Kidney (tissue), 13 donors: ENCODE measurements at regions not wholly inside any gene's neighbourhood (a gene's known extent, or its start where the extent isn't known, plus 50 kb on each side); places are given as distances from the start of the nearest gene placed in this dataset.

Experiments
- DNase-seq, 5 donors: peaks; one replicate each; pipeline ENCODE4 v3.0.0-alpha.2; 2013 to 2020
- FAIRE-seq: peaks from 2 replicates; lab custom pipeline; 2012; peaks lifted over from hg19 to GRCh38; lab: Jason Lieb, UNC
- H3K27ac ChIP-seq, 2 donors: one replicate each; pipeline ENCODE4 v1.7.0; 2013; ENCODE audit warnings: low read depth in 2 of 2, low read length in 2 of 2, inconsistent platforms in 1 of 2
- H3K27me3 ChIP-seq: one replicate; pipeline ENCODE4 v1.7.1; 2013; ENCODE audit warnings: low read length, inconsistent platforms; ENCODE audit not compliant: control insufficient read depth, insufficient read depth
- H3K36me3 ChIP-seq, 3 donors: one replicate each; pipeline versions ENCODE4 v1.7.0 to v1.7.1; 2013; ENCODE audit warnings: low read length in 3 of 3, control low read depth in 1 of 3, inconsistent platforms in 1 of 3; ENCODE audit not compliant: insufficient read depth in 3 of 3, control insufficient read depth in 2 of 3
- H3K4me1 ChIP-seq, 3 donors: one replicate each; pipeline versions ENCODE4 v1.7.0 to v1.7.1; 2013; ENCODE audit warnings: low read length in 3 of 3, inconsistent platforms in 1 of 3, low read depth in 1 of 3; ENCODE audit not compliant: control insufficient read depth in 2 of 3, insufficient read depth in 2 of 3
- H3K4me3 ChIP-seq, 3 donors: one replicate each; pipeline versions ENCODE4 v1.7.0 to v1.8.1; 2013; ENCODE audit warnings: low read length in 3 of 3, control low read depth in 1 of 3, inconsistent platforms in 1 of 3
- H3K9ac ChIP-seq, 3 donors: one replicate each; pipeline versions ENCODE4 v1.7.0 to v1.7.1; 2013; ENCODE audit warnings: low read length in 3 of 3, control low read depth in 1 of 3, inconsistent platforms in 1 of 3
- H3K9me3 ChIP-seq, 3 donors: one replicate each; pipeline versions ENCODE4 v1.7.0 to v1.7.1; 2013; ENCODE audit warnings: low read length in 3 of 3, control low read depth in 1 of 3, inconsistent platforms in 1 of 3; ENCODE audit not compliant: control insufficient read depth in 2 of 3, insufficient read depth in 1 of 3
- intact Hi-C: fragments of 100-400 bp; cut with DNase I; formaldehyde crosslinking; loops from one replicate; pipeline ENCODE4 v1.11.1; 2022
- TF ChIP-seq, protein P1 (sequence below): IDR thresholded peaks from 3 replicates; pipeline ENCODE4 v1.5.1; 2012; ENCODE audit warnings: mild to moderate bottlenecking, moderate library complexity, borderline replicate concordance; ENCODE audit not compliant: insufficient read depth; ENCODE audit errors: extremely low read depth
- donor health status: control.
- donor health status: control.
- donor health status: control.
- donor health status: control.
- donor health status: control.
- donor health status: DM: yes; HTN: yes; CAD: no.
- donor health status: Normal renal cell carcinoma (clear cell type).

DNA sequence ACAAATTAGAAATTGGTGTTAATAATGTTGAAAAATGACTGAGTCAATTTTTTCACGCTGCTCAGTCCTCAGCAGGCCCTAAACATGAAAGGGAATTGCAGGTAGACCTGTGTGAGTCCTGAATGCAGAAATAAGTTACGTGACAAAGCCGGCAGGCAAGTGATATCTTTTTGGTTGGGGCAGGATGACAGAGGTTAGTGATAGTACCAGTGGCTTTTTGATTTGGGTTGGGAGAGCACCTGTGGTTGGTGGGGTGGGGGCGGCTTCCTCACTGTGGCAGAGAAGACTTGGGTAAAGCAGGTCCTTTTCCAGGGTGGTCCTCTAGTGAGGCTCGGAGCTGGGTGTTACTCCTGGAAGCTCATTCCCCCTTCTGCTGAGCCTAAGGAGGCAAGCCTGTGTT lies 164.7 kb downstream of the TMEM167A start:
- Histone ChIP-seq H3K4me1 (no peaks in the 10 kb centered on the region), H3K9ac (no peak overlapping the region), H3K36me3 (no peaks in the 10 kb centered on the region), H3K9me3 (peaks cover 0 to 7% (median 0%) of the 10 kb centered on the region in 3 donors), H3K4me3 (no peak overlapping the region), H3K27ac (no peak overlapping the region), H3K27me3 (no peaks in the 10 kb centered on the region)
- TF ChIP-seq, protein P1, sequence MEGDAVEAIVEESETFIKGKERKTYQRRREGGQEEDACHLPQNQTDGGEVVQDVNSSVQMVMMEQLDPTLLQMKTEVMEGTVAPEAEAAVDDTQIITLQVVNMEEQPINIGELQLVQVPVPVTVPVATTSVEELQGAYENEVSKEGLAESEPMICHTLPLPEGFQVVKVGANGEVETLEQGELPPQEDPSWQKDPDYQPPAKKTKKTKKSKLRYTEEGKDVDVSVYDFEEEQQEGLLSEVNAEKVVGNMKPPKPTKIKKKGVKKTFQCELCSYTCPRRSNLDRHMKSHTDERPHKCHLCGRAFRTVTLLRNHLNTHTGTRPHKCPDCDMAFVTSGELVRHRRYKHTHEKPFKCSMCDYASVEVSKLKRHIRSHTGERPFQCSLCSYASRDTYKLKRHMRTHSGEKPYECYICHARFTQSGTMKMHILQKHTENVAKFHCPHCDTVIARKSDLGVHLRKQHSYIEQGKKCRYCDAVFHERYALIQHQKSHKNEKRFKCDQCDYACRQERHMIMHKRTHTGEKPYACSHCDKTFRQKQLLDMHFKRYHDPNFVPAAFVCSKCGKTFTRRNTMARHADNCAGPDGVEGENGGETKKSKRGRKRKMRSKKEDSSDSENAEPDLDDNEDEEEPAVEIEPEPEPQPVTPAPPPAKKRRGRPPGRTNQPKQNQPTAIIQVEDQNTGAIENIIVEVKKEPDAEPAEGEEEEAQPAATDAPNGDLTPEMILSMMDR: no peak
- DNase-seq: no peak
- FAIRE-seq: no peak
- intact Hi-C loops: no loop called here

DNA sequence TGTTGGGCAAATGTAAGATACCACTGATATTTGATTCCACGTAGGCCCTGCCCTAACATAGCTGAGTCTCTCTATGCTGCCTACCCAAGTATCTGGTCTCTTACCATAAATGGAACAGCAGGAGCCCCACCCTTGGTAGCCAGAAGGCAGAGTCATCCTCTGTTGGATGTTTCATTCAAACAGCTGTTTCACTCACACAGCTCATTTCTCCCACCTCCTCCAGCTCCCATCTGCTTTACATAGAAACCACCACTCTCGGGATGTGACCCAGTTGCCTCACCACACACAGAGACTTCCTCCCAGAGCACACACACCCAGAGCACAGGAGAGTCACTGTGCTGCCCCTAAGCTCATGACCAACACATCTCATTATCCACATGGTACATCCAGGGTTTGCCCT lies 165.3 kb downstream of the TMEM167A start:
- peaks cover 0 to 5% (median 0%) of the 10 kb centered on the region in 3 donors for H3K9me3 ChIP-seq
- no peaks in the 10 kb centered on the region for H3K4me1 ChIP-seq
- FAIRE-seq (no peak), DNase-seq (no peak)
- no peak overlapping the region for H3K27ac ChIP-seq
- intact Hi-C loops: no loop called here
- no peaks in the 10 kb centered on the region for H3K27me3 ChIP-seq
- no peaks in the 10 kb centered on the region for H3K36me3 ChIP-seq
- TF ChIP-seq, protein P1: no peak
- no peak overlapping the region for H3K4me3 ChIP-seq
- no peak overlapping the region for H3K9ac ChIP-seq

GRCh38 chr5:82910905-82911304 lies 166.3 kb downstream of the TMEM167A start:
- intact Hi-C loops: no loop called here
- no peaks in the 10 kb centered on the region for H3K36me3 ChIP-seq
- no peak for FAIRE-seq

More at GRCh38 chr5:82910905-82911304, 166.3 kb downstream of the TMEM167A start:
- Histone ChIP-seq H3K4me1 (no peaks in the 10 kb centered on the region), H3K9ac (no peak overlapping the region), H3K27me3 (no peaks in the 10 kb centered on the region), H3K4me3 (no peak overlapping the region), H3K9me3 (no peaks in the 10 kb centered on the region), H3K27ac (no peak overlapping the region)
- DNase-seq: no peak
- TF ChIP-seq, protein P1: no peak
